Activated T-helper 1 cell treated with Interleukin-2 at 50 U/mL for 16 hours (primary cell): ENCODE measurements at regions not wholly inside any gene's neighbourhood (a gene's known extent, or its start where the extent isn't known, plus 50 kb on each side); places are given as distances from the start of the nearest gene placed in this dataset.

Experiments
- DNase-seq: peaks from one replicate; pipeline ENCODE4 v3.0.0-alpha.2; 2020; ENCODE audit warnings: low read depth

- DNase-seq = no peak
Measured at GRCh38 chr10:123604506-123604905, 61.6 kb upstream of the GPR26 start.

GRCh38 chr10:123606006-123606405 is 60.1 kb upstream of the GPR26 start:
- DNase-seq = no peak

GRCh38 chr10:123606955-123607354 is 59.2 kb upstream of the GPR26 start:
- no peak for DNase-seq

- DNase-seq = no peak
Measured at GRCh38 chr10:123607386-123607785, 58.8 kb upstream of the GPR26 start.

GRCh38 chr10:123608047-123608446 is 58.1 kb upstream of the GPR26 start:
- no peak for DNase-seq

- no peak for DNase-seq
Measured at GRCh38 chr10:123611243-123611642, 54.9 kb upstream of the GPR26 start.

GRCh38 chr10:123611876-123612275 is 54.3 kb upstream of the GPR26 start:
- no peak for DNase-seq

GRCh38 chr10:123613346-123613850 is 52.8 kb upstream of the GPR26 start:
- no peak for DNase-seq

- DNase-seq = no peak
Measured at GRCh38 chr10:123614888-123615287, 51.3 kb upstream of the GPR26 start.
